Tibial nerve (tissue), 3 donors: ENCODE measurements at regions not wholly inside any gene's neighbourhood (a gene's known extent, or its start where the extent isn't known, plus 50 kb on each side); places are given as distances from the start of the nearest gene placed in this dataset.

Source experiments
- POLR2A ChIP-seq, 2 donors: fragments of 450-650 bp; IDR thresholded peaks; one replicate each; pipeline ENCODE4 v1.6.1; 2017; ENCODE audit warnings: antibody characterized with exemption in 2 of 2, mild to moderate bottlenecking in 2 of 2, moderate library complexity in 2 of 2
- TF ChIP-seq, protein P1 (sequence below), 5 experiments: fragments of 200-600 bp in 3 of 5; fragments of 450-650 bp in 2 of 5; sonication (generic) in 3 of 5; IDR thresholded peaks; one replicate each; pipeline ENCODE4 v1.5.1; 2016 to 2019; ENCODE audit warnings: antibody characterized with exemption in 5 of 5, mild to moderate bottlenecking in 3 of 5, moderate library complexity in 2 of 5

DNA sequence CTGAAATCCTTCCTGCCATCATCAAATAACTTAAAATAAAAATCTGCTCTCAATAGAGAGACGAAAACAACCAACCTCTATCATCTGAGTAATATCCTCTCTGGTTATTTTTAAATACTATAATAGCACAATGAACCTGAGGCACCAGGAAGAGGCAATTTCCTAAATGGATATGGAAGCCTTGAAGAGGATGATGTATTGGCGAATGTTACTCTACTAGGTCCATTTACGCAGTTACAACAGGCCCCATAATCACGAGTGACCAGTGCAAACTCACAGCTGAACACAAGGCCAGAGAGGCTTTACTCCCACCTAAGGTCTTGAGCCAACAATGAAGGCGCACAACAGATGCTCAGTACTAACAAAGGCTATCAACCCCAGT lies 678.8 kb upstream of the NR3C2 start:
- TF ChIP-seq, protein P1, sequence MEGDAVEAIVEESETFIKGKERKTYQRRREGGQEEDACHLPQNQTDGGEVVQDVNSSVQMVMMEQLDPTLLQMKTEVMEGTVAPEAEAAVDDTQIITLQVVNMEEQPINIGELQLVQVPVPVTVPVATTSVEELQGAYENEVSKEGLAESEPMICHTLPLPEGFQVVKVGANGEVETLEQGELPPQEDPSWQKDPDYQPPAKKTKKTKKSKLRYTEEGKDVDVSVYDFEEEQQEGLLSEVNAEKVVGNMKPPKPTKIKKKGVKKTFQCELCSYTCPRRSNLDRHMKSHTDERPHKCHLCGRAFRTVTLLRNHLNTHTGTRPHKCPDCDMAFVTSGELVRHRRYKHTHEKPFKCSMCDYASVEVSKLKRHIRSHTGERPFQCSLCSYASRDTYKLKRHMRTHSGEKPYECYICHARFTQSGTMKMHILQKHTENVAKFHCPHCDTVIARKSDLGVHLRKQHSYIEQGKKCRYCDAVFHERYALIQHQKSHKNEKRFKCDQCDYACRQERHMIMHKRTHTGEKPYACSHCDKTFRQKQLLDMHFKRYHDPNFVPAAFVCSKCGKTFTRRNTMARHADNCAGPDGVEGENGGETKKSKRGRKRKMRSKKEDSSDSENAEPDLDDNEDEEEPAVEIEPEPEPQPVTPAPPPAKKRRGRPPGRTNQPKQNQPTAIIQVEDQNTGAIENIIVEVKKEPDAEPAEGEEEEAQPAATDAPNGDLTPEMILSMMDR (IDR thresholded peaks at IDR 0.05), result no peak
- no peak for TF ChIP-seq POLR2A (IDR thresholded peaks at IDR 0.05)
